Right renal cortex interstitium (tissue), 3 donors: ENCODE measurements at regions not wholly inside any gene's neighbourhood (a gene's known extent, or its start where the extent isn't known, plus 50 kb on each side); places are given as distances from the start of the nearest gene placed in this dataset.

Source experiments
- DNase-seq, 3 donors: peaks; one replicate each; pipeline ENCODE4 v3.0.0-alpha.2; 2013; ENCODE audit warnings: low read depth in 3 of 3, low spot score in 2 of 3

DNA sequence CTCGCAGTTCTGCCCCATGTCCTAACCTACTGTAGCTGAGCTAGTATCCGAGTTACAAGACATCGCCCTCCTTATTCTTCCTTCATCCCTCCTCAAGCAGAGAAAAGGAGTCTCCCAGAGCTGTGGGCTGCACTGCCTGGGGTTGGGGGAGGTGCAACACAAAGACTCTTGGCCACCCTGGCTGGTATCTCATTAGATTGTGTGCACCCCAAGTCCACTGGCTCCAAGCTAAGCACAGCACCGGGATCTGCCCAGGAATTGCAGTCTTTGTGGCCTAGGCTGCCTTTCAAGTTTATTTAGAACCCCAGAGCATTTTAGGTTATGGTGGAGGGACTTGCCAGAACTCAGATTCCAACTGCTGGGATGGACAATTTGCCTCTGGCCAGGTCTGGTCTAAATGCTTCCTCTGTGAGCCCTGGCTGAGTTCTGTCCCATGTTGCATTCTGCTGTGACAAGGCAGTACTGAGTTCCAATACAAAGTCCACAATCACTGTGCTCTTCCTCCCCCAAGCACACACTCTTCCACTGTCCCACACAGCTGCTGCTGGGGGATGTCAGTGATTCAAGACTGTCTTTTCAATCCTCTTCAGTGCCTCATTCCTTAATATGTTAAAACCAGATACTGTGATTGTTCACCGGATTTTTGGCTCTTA is 169.6 kb upstream of the CLEC14A start:
- no peak for DNase-seq

DNA sequence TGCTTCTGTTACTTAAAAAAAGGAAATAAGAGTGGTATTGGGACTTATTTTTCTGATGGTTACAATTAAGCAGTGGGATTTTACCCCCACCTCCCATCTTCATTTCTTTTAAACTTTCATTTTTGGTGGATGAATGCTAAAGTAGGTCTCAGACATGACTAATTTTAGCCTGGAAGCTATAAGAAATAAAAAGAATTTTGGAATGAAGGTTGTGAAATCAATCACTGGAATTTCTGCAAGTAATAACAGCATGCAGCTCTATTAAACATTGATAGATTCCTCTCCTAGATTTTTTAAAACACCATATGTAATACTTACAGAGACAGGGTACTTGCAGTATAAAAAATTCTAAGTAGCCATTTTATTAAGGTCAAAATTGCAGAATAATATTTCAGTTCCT is 164.2 kb upstream of the CLEC14A start:
- DNase-seq = no peak

DNA sequence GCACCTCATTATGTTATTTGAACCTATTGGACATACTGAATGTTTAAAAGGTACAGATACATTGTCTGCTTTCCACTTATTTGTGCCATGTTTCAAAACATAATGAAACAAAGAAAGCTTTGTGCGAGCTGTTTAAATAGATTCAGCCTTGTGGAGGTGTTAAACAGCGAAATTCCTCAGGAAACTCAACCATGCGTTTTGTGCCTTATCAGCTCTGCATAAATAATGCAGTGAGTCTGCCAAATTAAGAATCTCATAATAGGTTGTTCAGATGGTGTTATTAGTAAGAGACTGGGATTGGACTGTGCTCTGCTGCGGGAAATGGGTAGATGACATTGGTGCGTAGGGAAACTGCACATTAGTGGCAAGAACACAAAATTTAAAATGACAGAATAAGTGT is 163.7 kb upstream of the CLEC14A start:
- no peak for DNase-seq

DNA sequence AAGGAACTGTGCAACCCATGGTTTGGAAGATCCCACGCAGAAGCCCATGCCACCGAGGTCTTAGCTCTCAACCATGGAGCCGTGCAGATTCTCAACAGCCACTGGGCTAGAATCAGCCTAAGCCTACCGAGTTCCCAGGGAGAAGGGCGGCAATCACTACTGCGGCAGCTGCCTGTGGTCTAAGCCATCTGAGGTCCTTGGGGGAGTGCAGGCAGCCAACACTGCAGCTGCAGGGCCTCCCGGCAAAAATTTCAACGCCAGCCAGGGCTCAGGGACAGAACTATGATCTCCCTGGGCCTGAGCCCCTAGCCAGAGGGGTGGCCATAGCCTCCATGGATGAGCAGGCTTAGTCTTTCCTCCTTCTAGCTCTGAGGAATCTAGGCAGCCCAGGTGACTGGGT is 156.8 kb upstream of the CLEC14A start:
- no peak for DNase-seq

DNA sequence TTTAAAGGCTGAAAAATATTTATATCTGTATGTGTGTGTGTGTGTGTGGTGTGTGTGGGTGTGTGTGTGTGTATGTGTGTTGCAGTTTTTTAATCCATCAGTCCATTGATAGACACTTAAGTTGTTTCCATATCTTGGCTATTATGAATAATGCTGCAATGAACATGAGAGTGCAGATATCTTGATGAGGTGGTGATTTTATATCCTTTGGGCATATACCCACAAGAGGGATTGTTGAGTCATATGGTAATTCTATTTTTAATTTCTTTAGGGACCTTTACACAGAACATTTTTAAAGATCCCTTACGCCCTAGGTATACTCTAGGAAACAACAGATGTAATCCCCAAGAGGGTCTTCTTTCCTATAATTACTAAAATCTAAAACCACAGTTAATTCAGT is 154.5 kb upstream of the CLEC14A start:
- DNase-seq = no peak

DNA sequence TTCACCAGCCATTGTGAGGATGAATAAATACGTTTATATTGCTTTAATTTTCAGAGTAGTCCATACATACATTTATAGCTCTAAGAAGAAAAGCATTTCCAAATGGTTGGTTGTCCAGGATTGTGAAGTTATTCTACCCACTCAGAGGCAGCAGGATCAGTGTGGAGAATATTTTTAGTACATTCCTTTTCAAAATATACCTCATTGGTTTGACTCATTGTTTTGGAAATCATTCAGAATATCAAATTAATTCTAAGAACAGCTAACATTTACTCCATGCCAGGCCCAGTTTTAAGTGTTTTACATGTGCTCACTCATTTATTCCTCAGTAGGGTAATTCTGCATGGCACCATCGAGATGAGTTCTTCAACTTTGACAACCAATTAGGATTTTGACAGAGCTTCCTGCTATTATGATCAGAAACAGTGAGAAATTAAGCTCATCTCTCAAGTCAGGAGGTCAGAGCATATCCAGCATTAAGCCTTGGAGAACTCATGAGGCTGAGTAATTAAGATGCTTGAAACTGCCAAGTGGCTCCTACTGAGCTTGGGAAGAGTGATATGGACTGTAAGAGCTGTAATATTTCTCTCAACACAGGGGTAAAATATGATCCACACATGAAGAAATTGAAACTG is 153.3 kb upstream of the CLEC14A start:
- DNase-seq = no peak

DNA sequence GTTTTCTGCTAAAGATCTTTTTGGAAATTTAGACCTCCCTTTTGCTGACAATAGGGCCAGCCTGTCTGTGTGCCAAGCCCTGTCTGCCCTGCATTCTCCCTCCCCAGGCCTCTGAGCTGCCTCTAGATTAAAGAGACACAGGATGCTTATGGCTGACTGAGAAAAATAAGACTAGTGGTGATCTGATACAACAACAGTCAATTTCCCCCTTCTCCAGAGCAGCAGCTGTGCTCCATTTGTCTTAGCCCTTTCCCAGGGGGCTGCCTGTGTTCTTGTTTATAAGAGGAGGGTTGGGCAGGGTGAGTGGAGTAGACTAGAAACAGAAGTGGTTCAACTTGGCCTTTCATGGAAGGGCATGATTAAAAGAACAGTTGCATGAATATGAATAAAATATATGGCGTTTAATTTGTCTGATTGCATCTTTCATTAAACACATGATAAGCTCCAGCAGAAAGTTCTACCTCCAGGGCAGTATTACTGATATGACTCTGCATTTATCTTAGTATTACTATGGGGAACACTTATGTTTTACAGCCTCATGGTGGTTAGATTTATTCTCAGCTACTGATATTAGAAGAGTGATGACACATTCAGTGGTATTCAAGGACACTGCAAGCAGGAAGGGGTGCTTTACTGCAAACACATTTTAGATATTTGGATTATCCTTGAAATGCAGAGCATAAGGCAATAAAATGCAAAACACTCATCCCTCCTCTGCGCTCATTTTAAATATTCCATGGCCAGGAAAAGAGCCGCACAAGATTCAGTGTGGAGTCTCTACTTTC is 150.2 kb upstream of the CLEC14A start:
- DNase-seq = peak in 2 of 3 donors; percentile 10 to 18

DNA sequence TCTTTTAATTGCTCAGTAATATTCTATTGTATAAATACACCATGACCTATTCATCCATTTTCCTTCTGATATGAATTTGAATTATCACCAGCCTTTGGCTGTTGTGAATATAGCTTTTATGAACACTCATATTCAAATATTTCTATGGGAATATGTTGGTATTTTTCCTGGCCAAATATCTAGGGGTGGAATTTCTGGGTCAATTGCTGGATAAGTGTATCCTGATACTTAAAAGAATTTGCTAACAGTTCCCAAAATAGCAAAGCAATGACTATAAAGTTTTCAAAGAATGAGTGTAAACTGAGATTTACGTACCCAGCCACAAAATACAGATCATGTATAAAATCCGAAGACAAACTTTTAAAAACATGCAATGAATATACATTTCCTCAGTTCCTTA is 148.7 kb upstream of the CLEC14A start:
- DNase-seq = no peak

DNA sequence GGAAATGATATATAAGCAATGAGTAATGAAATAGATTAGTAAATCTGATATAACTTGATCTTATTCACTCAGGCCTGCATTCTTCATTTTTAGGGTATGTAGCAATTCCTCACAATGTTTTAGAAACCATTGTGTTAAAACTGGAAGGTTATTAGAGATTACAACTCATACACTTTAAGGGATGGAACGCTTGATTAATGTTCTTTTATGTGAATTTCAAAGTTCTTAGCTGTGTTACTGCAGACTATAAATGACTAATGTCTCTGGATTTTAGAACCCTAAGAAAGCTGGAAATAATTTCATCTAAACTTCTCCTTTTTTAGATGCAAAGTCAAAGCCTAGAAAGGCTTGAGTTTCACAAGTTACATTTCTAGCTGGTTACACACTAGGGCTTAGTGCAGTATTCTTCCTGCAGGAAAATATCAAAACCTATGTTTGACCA is 148.2 kb upstream of the CLEC14A start:
- DNase-seq = no peak

DNA sequence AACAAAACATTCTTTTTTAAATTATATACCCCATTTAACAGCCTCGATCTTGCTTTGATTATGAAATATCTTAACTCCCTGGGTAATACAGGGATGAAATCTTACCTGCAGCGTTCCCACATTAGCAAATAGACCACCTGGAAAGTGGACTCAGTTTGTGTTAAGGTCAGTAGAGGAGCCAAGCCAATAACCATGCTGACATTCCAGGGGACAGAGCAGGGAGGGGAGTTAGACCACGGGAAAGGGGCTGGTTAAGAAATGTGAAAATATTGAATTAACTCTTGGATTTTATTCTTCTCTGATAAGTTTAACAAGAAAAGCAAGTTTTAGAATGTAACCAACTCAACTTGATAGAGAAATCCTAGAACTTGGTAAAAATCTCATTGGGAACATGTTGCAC is 144.9 kb upstream of the CLEC14A start:
- DNase-seq = no peak

DNA sequence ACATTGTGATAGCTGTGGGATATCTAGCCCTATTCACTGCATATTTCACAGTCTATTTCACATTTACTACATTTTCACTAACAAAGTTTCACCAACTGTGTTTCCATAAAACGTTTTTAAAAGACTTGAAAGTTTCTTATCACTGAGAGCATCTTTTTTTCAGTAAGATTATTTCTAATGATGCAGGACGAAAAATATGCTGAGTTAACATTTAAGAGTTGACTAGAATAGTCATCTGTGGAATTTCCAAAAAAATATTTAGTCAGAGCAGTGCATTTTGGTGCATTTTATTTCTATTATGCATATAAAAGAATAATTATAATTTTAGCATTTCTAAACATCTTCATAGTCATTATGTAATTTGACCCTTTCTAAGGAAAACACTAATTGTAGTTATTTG is 143.8 kb upstream of the CLEC14A start:
- no peak for DNase-seq

DNA sequence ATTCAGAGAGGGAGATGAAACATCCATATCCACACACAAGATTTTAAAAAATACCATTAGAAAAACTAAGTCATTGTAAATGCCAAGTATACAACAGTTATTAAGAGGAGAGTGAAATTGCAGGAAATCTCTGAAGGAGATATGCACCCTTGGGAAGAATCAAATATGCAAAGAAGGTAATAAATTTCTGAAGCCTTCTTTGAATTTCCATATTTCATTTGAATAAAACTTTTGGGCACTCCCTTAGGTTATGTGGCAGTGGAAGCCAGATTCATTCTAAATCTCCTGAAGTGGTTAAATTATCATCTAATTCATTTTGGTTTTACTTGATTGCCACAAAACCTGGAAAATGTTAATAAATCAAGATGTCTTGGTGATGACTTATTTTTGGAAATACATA is 138.9 kb upstream of the CLEC14A start:
- no peak for DNase-seq

DNA sequence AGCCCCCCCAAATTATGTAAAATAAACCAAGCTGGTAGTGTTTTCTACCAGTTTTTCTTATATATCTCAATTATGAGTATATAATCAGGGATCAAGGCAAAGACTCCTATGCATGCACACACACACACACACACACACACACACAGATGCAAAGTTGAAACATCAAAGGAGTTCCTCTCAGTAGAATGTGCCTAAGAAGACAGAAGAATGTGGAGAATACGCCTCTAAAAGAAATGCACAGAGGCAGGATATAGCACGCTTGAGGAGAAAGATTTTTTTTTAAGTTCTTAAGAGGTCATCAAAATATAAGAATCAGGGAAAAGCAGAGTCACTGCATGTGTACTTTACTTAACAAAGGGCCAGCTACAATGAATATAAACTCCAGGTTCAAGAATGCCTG is 138.2 kb upstream of the CLEC14A start:
- DNase-seq = no peak

DNA sequence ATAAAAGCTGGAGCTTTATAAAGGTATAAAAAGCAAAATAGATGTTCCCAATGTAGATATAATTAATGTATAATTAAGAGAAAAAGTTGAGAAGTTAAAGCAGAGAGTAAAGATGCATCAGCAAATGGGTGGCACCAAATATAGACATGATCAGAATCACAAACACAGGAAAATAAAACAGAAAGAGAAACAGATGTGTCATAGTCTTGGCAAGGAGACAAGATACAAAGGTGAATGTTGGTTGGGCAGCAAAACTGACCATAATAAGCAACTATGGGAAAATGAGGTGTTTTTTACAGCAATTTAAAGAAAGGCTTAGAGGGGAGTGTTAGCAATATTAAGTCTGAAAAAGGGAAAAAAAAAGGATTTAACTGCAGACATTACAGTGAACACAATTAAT is 135.4 kb upstream of the CLEC14A start:
- no peak for DNase-seq

DNA sequence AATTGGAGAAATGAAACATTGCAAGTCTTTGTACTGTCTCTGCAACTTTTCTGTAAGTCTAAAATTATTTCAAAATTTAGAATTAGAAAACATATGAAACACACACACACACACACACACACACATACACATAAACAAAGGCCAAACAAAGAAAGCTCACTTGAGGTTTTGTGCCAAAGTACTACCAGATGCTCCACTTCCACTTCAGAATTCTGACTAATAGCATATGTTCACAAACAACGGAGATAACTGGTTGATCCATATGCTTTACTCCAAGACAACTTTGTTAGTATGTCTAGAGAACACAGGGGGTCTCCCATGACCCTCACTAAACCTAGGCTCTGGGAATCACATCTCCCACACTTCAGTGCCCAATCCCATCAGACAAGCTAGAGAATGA is 133.8 kb upstream of the CLEC14A start:
- no peak for DNase-seq

DNA sequence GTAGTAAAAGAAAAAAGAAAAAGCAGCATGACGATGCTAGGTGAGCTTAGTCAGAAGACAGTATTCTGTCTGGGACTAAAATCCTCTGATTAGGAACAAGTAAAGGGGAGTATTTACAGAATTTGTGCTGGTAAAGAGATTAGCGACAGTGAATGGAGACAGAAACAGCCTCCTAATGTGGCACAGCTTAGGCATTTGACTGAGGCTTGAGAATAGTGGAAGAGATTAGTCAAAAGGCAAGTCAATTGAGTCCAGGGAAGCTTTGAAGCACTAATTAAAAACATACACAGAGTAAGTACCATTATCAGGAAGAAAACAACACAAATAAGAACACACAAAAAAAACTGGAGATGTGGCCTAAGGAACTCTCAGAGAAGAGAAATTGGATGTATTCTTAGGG is 131.9 kb upstream of the CLEC14A start:
- DNase-seq = no peak

DNA sequence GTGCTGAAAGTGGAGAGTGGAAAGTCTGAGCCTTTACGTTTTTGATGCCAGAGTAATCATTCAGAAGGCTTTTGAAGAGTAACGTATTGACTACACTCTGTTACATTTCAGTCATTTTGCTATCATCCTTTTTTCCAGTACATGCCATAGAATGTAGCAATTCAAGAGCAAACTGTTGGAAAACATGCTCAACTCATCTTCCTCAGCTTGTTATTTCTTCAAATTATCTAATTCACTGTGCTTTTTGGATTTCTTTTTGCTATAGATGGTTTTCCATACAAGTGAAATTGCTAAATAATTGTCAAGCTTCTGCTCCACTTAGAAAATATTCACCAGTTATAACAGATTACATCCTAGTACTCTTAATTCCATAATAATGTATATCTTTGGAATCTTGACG is 129.9 kb upstream of the CLEC14A start:
- DNase-seq = no peak

DNA sequence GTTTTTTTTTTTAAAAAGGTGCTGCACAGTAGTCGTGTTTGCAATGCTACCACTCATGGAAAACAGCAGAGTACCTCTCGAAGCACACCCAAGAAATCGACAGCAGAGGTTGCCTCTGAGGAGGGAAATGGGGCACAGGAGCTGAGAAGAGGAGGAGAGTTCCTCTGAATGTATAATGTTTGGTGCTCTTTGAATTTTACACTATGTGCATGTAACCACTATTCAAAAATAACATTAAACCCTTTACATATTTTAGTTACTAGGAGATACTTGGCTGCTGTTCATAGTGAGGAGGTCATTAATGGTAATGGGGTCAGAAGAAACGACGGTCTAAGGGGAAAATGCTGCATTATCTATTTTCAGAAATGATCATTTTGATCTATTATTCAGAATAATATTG is 129.4 kb upstream of the CLEC14A start:
- DNase-seq = no peak

DNA sequence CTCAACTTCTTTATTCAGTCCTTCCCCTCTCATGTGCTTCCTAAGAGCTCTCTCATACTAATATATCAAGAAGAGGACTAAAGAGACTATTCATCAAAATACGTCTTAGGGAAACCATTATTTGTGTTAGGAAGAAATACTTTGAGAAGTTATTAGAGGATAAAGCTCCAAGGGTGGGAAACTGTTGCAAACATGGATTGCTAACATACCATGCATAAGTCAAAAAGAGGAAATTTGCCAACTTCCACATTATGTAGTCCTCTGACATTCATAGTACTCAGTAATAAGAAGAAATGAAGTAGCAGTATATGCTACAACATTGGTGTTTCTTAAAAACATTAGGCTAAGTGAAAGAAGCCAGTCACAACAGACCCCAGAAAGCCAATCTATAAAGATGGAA is 128.8 kb upstream of the CLEC14A start:
- DNase-seq = no peak

DNA sequence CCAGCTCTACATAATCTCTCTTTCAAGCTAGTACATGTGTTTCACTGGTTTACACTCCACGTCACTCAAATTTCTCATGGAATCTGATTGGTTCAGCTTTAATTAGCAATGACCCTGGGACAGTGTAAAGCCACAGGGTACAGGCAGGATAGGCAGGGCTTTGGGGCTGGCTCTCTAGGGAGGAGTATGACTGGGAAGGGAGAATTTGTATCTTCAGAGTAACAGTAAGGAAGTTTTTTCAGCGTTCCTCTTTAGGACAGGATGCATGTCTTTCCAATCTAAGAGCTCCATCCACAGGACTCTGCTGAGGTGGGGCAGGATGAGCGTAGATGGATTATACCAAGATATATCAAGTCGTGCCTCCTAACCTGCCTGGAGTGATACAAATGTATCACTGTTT is 112.0 kb upstream of the CLEC14A start:
- DNase-seq = no peak

DNA sequence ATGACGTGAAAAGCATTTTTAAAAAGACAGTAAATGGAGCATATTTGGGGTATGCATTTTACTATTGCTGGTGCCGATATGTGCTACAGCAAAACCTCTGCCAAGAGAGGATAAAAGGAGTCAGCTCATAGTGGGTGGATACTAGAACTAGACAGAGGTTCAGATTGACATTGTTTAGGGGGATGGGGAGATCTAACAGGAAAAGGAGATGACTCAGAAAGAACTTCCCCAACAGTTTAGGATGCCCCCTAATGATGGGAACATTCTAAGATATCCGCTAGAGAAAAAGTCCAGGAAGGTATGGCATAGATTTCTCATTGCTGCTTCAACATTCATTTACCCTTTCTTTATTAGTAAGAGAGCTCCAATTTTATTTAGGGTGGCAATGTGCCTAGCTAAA is 110.5 kb upstream of the CLEC14A start:
- DNase-seq = no peak

DNA sequence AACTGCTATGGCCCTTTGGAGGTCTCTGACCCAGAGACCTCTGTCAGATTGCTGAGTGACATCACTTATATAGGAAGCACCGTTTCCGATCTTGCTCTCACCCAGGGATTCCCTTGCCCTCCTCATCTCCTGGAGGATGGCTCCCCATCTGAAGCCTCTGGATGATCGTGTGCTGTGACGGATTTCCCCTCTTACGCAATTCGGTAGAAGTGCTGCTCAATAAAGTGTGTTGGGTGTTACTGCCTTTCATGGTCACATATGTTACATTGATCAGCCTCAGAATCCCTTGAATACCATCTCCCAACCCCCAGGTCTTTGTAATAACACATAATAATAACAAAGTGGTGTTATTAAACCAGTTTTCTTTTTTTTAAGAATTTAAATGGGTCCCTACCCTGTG is 107.3 kb upstream of the CLEC14A start:
- DNase-seq = no peak
